SK-N-SH treated with all-trans-retinoic acid at 6 μM for 48 hours (cell line): ENCODE measurements at regions not wholly inside any gene's neighbourhood (a gene's known extent, or its start where the extent isn't known, plus 50 kb on each side); places are given as distances from the start of the nearest gene placed in this dataset.

Experiments used
- ATAC-seq: fragments of 200-7000 bp; cut with Tn5 transposase; 3 replicates; pipeline ENCODE4 v1.9.1; 2020; ENCODE audit warnings: mild to moderate bottlenecking, moderate library complexity
- ARNTL ChIP-seq: fragments of 450-650 bp; formaldehyde crosslinking; IDR thresholded peaks from 2 replicates; pipeline ENCODE4 v1.5.0; 2020; ENCODE audit warnings: low read depth, mild to moderate bottlenecking, moderate library complexity, borderline replicate concordance
- BACH2 ChIP-seq: fragments of 250-450 bp; sonication (Bioruptor Pico); IDR thresholded peaks from 2 replicates; pipeline ENCODE4 v1.9.0; 2021; ENCODE audit warnings: mild to moderate bottlenecking, borderline replicate concordance
- CSDC2 ChIP-seq: fragments of 250-450 bp; sonication (Bioruptor Pico); IDR thresholded peaks from 2 replicates; pipeline ENCODE4 v1.5.0; 2020; ENCODE audit warnings: mild to moderate bottlenecking, moderate library complexity
- CSRNP3 ChIP-seq: fragments of 250-450 bp; sonication (Bioruptor Pico); IDR thresholded peaks from 2 replicates; pipeline ENCODE4 v1.5.1; 2021; ENCODE audit warnings: mild to moderate bottlenecking, moderate library complexity
- GLIS3 ChIP-seq: fragments of 250-450 bp; sonication (Bioruptor Pico); IDR thresholded peaks from 2 replicates; pipeline ENCODE4 v1.5.0; 2020; ENCODE audit warnings: mild to moderate bottlenecking, moderate library complexity
- ISL1 ChIP-seq: fragments of 250-450 bp; sonication (Bioruptor Pico); IDR thresholded peaks from 2 replicates; pipeline ENCODE4 v2.1.2; 2022; ENCODE audit warnings: mild to moderate bottlenecking, moderate library complexity
- OSR1 ChIP-seq: fragments of 250-450 bp; sonication (Bioruptor Pico); IDR thresholded peaks from 2 replicates; pipeline ENCODE4 v1.8.0; 2022; ENCODE audit warnings: moderate library complexity, mild to moderate bottlenecking, inconsistent platforms
- PATZ1 ChIP-seq: fragments of 250-450 bp; sonication (Bioruptor Pico); IDR thresholded peaks from 2 replicates; pipeline ENCODE4 v1.8.0; 2020; ENCODE audit warnings: mild to moderate bottlenecking, moderate library complexity, borderline replicate concordance
- POU6F1 ChIP-seq: fragments of 250-450 bp; sonication (Bioruptor Pico); IDR thresholded peaks from 2 replicates; pipeline ENCODE4 v1.8.0; 2021; ENCODE audit warnings: low read depth, mild to moderate bottlenecking, moderate library complexity, borderline replicate concordance
- PPARA ChIP-seq: fragments of 250-450 bp; sonication (Bioruptor Pico); IDR thresholded peaks from 2 replicates; pipeline ENCODE4 v1.5.0; 2020; ENCODE audit warnings: mild to moderate bottlenecking, borderline replicate concordance
- RARB ChIP-seq: fragments of 250-450 bp; sonication (Bioruptor Pico); IDR thresholded peaks from 2 replicates; pipeline ENCODE4 v1.8.0; 2021; ENCODE audit warnings: mild to moderate bottlenecking, moderate library complexity
- SNAI2 ChIP-seq: fragments of 250-450 bp; sonication (Bioruptor Pico); IDR thresholded peaks from 2 replicates; pipeline ENCODE4 v1.5.0; 2020; ENCODE audit warnings: mild to moderate bottlenecking, moderate library complexity
- TCF4 ChIP-seq: fragments of 250-450 bp; sonication (Bioruptor Pico); IDR thresholded peaks from 2 replicates; pipeline ENCODE4 v1.8.0; 2021; ENCODE audit warnings: mild to moderate bottlenecking, moderate library complexity, borderline replicate concordance
- TOX ChIP-seq: fragments of 250-450 bp; sonication (Bioruptor Pico); IDR thresholded peaks from 2 replicates; pipeline ENCODE4 v1.8.0; 2021; ENCODE audit warnings: mild to moderate bottlenecking, moderate library complexity, borderline replicate concordance
- TSHZ2 ChIP-seq: fragments of 250-450 bp; sonication (Bioruptor Pico); IDR thresholded peaks from 2 replicates; pipeline ENCODE4 v1.5.0; 2020; ENCODE audit warnings: mild to moderate bottlenecking, moderate library complexity
- ZC3H10 ChIP-seq: fragments of 250-450 bp; sonication (Bioruptor Pico); IDR thresholded peaks from 2 replicates; pipeline ENCODE4 v1.5.1; 2021; ENCODE audit warnings: mild to moderate bottlenecking, moderate library complexity
- ZFP3 ChIP-seq: fragments of 250-450 bp; sonication (Bioruptor Pico); IDR thresholded peaks from 2 replicates; pipeline ENCODE4 v1.5.0; 2020; ENCODE audit warnings: mild to moderate bottlenecking, moderate library complexity
- ZFP30 ChIP-seq: fragments of 450-650 bp; formaldehyde crosslinking; IDR thresholded peaks from 2 replicates; pipeline ENCODE4 v1.5.0; 2022; ENCODE audit warnings: mild to moderate bottlenecking, moderate library complexity
- ZNF565 ChIP-seq: fragments of 450-650 bp; formaldehyde crosslinking; conservative IDR thresholded peaks from 2 replicates; pipeline ENCODE4 v1.5.0; 2020; ENCODE audit warnings: low read depth, mild to moderate bottlenecking, moderate library complexity
- ZNF70 ChIP-seq: fragments of 450-650 bp; formaldehyde crosslinking; IDR thresholded peaks from 2 replicates; pipeline ENCODE4 v1.5.0; 2020; ENCODE audit warnings: mild to moderate bottlenecking, moderate library complexity
- ZNF8 ChIP-seq: fragments of 450-650 bp; formaldehyde crosslinking; IDR thresholded peaks from 2 replicates; pipeline ENCODE4 v1.5.0; 2020; ENCODE audit warnings: mild to moderate bottlenecking, moderate library complexity
- TF ChIP-seq, protein P1 (sequence below): fragments of 250-450 bp; sonication (Bioruptor Pico); IDR thresholded peaks from 2 replicates; pipeline ENCODE4 v1.5.1; 2020; ENCODE audit warnings: low read depth, mild to moderate bottlenecking, moderate library complexity

- no peak for ATAC-seq
- TF ChIP-seq ZNF70 (no peak), BACH2 (CRISPR knock-in tag) (no peak), GLIS3 (CRISPR knock-in tag) (no peak), POU6F1 (CRISPR knock-in tag) (no peak), OSR1 (no peak), CSDC2 (CRISPR knock-in tag) (no peak), ARNTL (CRISPR knock-in tag) (no peak)
- TF ChIP-seq, protein P1, sequence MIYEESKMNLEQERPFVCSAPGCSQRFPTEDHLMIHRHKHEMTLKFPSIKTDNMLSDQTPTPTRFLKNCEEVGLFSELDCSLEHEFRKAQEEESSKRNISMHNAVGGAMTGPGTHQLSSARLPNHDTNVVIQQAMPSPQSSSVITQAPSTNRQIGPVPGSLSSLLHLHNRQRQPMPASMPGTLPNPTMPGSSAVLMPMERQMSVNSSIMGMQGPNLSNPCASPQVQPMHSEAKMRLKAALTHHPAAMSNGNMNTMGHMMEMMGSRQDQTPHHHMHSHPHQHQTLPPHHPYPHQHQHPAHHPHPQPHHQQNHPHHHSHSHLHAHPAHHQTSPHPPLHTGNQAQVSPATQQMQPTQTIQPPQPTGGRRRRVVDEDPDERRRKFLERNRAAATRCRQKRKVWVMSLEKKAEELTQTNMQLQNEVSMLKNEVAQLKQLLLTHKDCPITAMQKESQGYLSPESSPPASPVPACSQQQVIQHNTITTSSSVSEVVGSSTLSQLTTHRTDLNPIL (CRISPR knock-in tag), result no peak
- TF ChIP-seq, all 23 proteins: peak for 0
Measured at GRCh38 chr14:98949051-98949450, 322.9 kb downstream of the BCL11B start.

- no peak for TF ChIP-seq ZC3H10
- no peak for TF ChIP-seq PPARA (CRISPR knock-in tag)
- no peak for TF ChIP-seq PATZ1 (CRISPR knock-in tag)
- TF ChIP-seq BACH2 (CRISPR knock-in tag), result no peak
- TF ChIP-seq RARB, result no peak
- no peak for TF ChIP-seq ISL1 (CRISPR knock-in tag)
- no peak for TF ChIP-seq TCF4 (CRISPR knock-in tag)
- TF ChIP-seq CSDC2 (CRISPR knock-in tag), result no peak
- no peak for TF ChIP-seq SNAI2 (CRISPR knock-in tag)
- no peak for TF ChIP-seq ARNTL (CRISPR knock-in tag)
- TF ChIP-seq GLIS3 (CRISPR knock-in tag), result no peak
- no peak for TF ChIP-seq ZFP30 (CRISPR knock-in tag)
- TF ChIP-seq ZNF8 (CRISPR knock-in tag), result no peak
- no peak for TF ChIP-seq ZNF565 (CRISPR knock-in tag)
- TF ChIP-seq ZNF70, result no peak
- TF ChIP-seq, all 23 proteins: peak for 0
- ATAC-seq, result no peak
Measured at GRCh38 chr14:98949481-98950135, 322.4 kb downstream of the BCL11B start.

- TF ChIP-seq ZFP30 (CRISPR knock-in tag) (no peak), CSDC2 (CRISPR knock-in tag) (no peak)
- no peak for ATAC-seq
Measured at GRCh38 chr14:98950353-98950895, 321.6 kb downstream of the BCL11B start.

- no peak for TF ChIP-seq ZNF70
- no peak for TF ChIP-seq OSR1
- TF ChIP-seq BACH2 (CRISPR knock-in tag), result no peak
- no peak for TF ChIP-seq CSDC2 (CRISPR knock-in tag)
- TF ChIP-seq, all 23 proteins: peak for 0
- no peak for ATAC-seq
Measured at GRCh38 chr14:98951031-98951430, 321.0 kb downstream of the BCL11B start.

GRCh38 chr14:98951521-98952152, 320.4 kb downstream of the BCL11B start:
- ATAC-seq, result no peak
- no peak for TF ChIP-seq TOX (CRISPR knock-in tag)
- TF ChIP-seq ZFP3 (CRISPR knock-in tag), result no peak
- no peak for TF ChIP-seq CSRNP3 (CRISPR knock-in tag)
- no peak for TF ChIP-seq POU6F1 (CRISPR knock-in tag)
- no peak for TF ChIP-seq ZFP30 (CRISPR knock-in tag)
- no peak for TF ChIP-seq TSHZ2 (CRISPR knock-in tag)
- TF ChIP-seq BACH2 (CRISPR knock-in tag), result no peak
- no peak for TF ChIP-seq ZNF565 (CRISPR knock-in tag)
